SU-DHL-6 (cell line): ENCODE measurements at regions not wholly inside any gene's neighbourhood (a gene's known extent, or its start where the extent isn't known, plus 50 kb on each side); places are given as distances from the start of the nearest gene placed in this dataset.

Source experiments
- H2AFZ ChIP-seq: fragments of 200-600 bp; sonication (generic); 2 replicates; pipeline ENCODE4 v1.6.1; 2014; ENCODE audit warnings: low read depth, mild to moderate bottlenecking, moderate library complexity, mixed read lengths, antibody characterized with exemption, low read length; ENCODE audit not compliant: severe bottlenecking
- H3F3A ChIP-seq: fragments of 200-600 bp; shearing (Covaris generic); 2 replicates; pipeline ENCODE4 v1.6.0; 2016; ENCODE audit warnings: antibody characterized with exemption, mild to moderate bottlenecking; ENCODE audit not compliant: insufficient read depth
- H3K27ac ChIP-seq: fragments of 200-600 bp; sonication (generic); 2 replicates; pipeline ENCODE4 v1.5.1; 2016; ENCODE audit warnings: low read depth, mild to moderate bottlenecking, low read length, moderate library complexity, mixed read lengths
- H3K27me3 ChIP-seq: fragments of 200-600 bp; sonication (generic), shearing (Covaris generic); 2 replicates; pipeline ENCODE4 v1.6.0; 2014; ENCODE audit warnings: mild to moderate bottlenecking, low read length
- H3K36me3 ChIP-seq: fragments of 200-600 bp; sonication (generic); 2 replicates; pipeline ENCODE4 v1.6.1; 2014; ENCODE audit warnings: mild to moderate bottlenecking, low read length, mixed read lengths
- H3K4me2 ChIP-seq: fragments of 300-600, 200-600 bp; shearing (Covaris generic), sonication (generic); 2 replicates; pipeline ENCODE4 v1.6.0; 2014; ENCODE audit warnings: low read length, low read depth, mild to moderate bottlenecking; ENCODE audit not compliant: poor library complexity, severe bottlenecking
- H3K4me3 ChIP-seq: fragments of 200-600 bp; sonication (generic); 2 replicates; pipeline ENCODE4 v1.5.1; 2014; ENCODE audit warnings: antibody characterized with exemption, low read length, mild to moderate bottlenecking, mixed read lengths; ENCODE audit not compliant: insufficient read depth, poor library complexity, severe bottlenecking
- H3K79me2 ChIP-seq: fragments of 200-600 bp; sonication (generic); 2 replicates; pipeline ENCODE4 v1.6.1; 2014; ENCODE audit warnings: mild to moderate bottlenecking, low read length, moderate library complexity; ENCODE audit not compliant: insufficient read depth
- H3K9ac ChIP-seq: fragments of 200-600 bp; sonication (generic); 2 replicates; pipeline ENCODE4 v1.7.0; 2014; ENCODE audit warnings: mild to moderate bottlenecking, low read length
- H3K9me2 ChIP-seq: fragments of 200-600 bp; sonication (generic); replicated peaks from 2 replicates; pipeline ENCODE4 v1.6.1; 2014; ENCODE audit warnings: low read length; ENCODE audit not compliant: insufficient read depth
- H3K9me3 ChIP-seq: fragments of 200-600 bp; sonication (generic); 2 replicates; pipeline ENCODE4 v1.6.1; 2014; ENCODE audit warnings: low read length, mixed read lengths; ENCODE audit not compliant: insufficient read depth
- H4K20me1 ChIP-seq: fragments of 200-600 bp; sonication (generic); 2 replicates; pipeline ENCODE4 v1.6.1; 2014; ENCODE audit warnings: low read depth, mild to moderate bottlenecking, antibody characterized with exemption, low read length, moderate library complexity, mixed read lengths
- CTCF ChIP-seq: fragments of 200-600 bp; sonication (generic); IDR thresholded peaks from one replicate; pipeline ENCODE4 v1.5.1; 2017; ENCODE audit warnings: antibody characterized with exemption, mild to moderate bottlenecking, low read length, moderate library complexity; ENCODE audit not compliant: insufficient read depth, poor library complexity, severe bottlenecking
- EZH2phosphoT487 ChIP-seq: fragments of 200-600 bp; sonication (generic), shearing (Covaris generic); conservative IDR thresholded peaks from 2 replicates; pipeline ENCODE4 v1.6.1; 2018; ENCODE audit warnings: mild to moderate bottlenecking, antibody characterized with exemption, low read length, moderate library complexity, mixed read lengths

GRCh38 chr18:4750393-4751346 lies 295.6 kb upstream of the DLGAP1 start:
- no peaks in the 10 kb centered on the region for H4K20me1 ChIP-seq
- no peaks in the 10 kb centered on the region for H3K9me3 ChIP-seq
- no peak overlapping the region for H3K4me3 ChIP-seq
- no peaks in the 10 kb centered on the region for H3F3A ChIP-seq
- no peak overlapping the region for H2AFZ ChIP-seq
- H3K27ac ChIP-seq: no peak overlapping the region
- no peak overlapping the region for H3K9ac ChIP-seq
- no peak overlapping the region for H3K4me2 ChIP-seq
- no peak for TF ChIP-seq CTCF
- TF ChIP-seq EZH2phosphoT487: no peak
- no peaks in the 10 kb centered on the region for H3K79me2 ChIP-seq
- H3K36me3 ChIP-seq: no peaks in the 10 kb centered on the region
- no peaks in the 10 kb centered on the region for H3K27me3 ChIP-seq
- no peaks in the 10 kb centered on the region for H3K9me2 ChIP-seq

GRCh38 chr18:4748975-4749374 lies 293.9 kb upstream of the DLGAP1 start:
- Histone ChIP-seq H3K27ac (no peak overlapping the region), H4K20me1 (no peaks in the 10 kb centered on the region), H3K36me3 (no peaks in the 10 kb centered on the region), H3K4me2 (no peak overlapping the region), H3K9ac (no peak overlapping the region), H3K9me2 (no peaks in the 10 kb centered on the region), H3K4me3 (no peak overlapping the region), H2AFZ (no peak overlapping the region), H3F3A (no peaks in the 10 kb centered on the region), H3K9me3 (no peaks in the 10 kb centered on the region), H3K79me2 (no peaks in the 10 kb centered on the region), H3K27me3 (no peaks in the 10 kb centered on the region)
- no peak for TF ChIP-seq CTCF
- no peak for TF ChIP-seq EZH2phosphoT487

GRCh38 chr18:4734903-4735302 lies 279.8 kb upstream of the DLGAP1 start:
- Histone ChIP-seq H3K9ac (no peak overlapping the region), H3K9me2 (no peaks in the 10 kb centered on the region), H4K20me1 (no peaks in the 10 kb centered on the region), H3K4me3 (no peak overlapping the region), H3K4me2 (no peak overlapping the region), H3K9me3 (no peaks in the 10 kb centered on the region), H2AFZ (no peak overlapping the region), H3F3A (no peaks in the 10 kb centered on the region), H3K27ac (no peak overlapping the region), H3K27me3 (no peaks in the 10 kb centered on the region), H3K36me3 (no peaks in the 10 kb centered on the region), H3K79me2 (no peaks in the 10 kb centered on the region)
- TF ChIP-seq CTCF (no peak), EZH2phosphoT487 (no peak)
